BE2C (cell line): ENCODE measurements at regions not wholly inside any gene's neighbourhood (a gene's known extent, or its start where the extent isn't known, plus 50 kb on each side); places are given as distances from the start of the nearest gene placed in this dataset.

Experiments
- DNase-seq: peaks from one replicate; pipeline ENCODE4 v3.0.0-alpha.2; 2020
- H3K27me3 ChIP-seq: fragments of 250-450 bp; sonication (Bioruptor Pico); 2 replicates; pipeline ENCODE4 v1.5.1; 2020; ENCODE audit warnings: mild to moderate bottlenecking
- H3K36me3 ChIP-seq: fragments of 250-450 bp; sonication (Bioruptor Pico); 2 replicates; pipeline ENCODE4 v1.5.1; 2020; ENCODE audit warnings: mild to moderate bottlenecking
- H3K4me1 ChIP-seq: fragments of 250-450 bp; sonication (Bioruptor Pico); 2 replicates; pipeline ENCODE4 v1.5.1; 2020
- H3K4me3 ChIP-seq: 2 replicates; pipeline ENCODE4 v1.5.1; 2011; ENCODE audit warnings: low read depth, low read length
- H3K9me3 ChIP-seq: fragments of 250-450 bp; sonication (Bioruptor Pico); 2 replicates; pipeline ENCODE4 v1.5.1; 2020
- CTCF ChIP-seq: IDR thresholded peaks from 2 replicates; pipeline ENCODE4 v1.5.1; 2012; ENCODE audit warnings: mild to moderate bottlenecking, low read depth, low read length

DNA sequence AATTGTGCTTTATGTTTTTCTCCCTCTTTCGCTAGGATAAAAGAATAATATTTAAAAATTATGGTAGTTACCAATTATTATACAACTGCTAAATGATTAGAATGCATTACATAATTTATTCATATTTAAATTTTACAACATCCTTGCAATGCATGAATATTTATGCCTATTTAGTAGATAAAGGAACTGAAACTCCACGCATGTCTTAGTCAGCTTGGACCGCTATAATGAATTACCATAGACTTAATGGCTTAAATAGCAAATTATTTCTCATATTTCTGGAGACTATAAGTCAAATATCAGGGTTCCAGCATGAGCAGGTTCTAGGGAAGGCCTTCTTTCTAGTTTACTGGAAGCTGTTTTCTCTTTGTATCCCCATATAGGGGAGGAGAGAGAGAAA, 1555.4 kb upstream of the ADGRL3 start:
- Histone ChIP-seq H3K36me3 (no peaks in the 10 kb centered on the region), H3K9me3 (no peaks in the 10 kb centered on the region), H3K4me3 (no peak overlapping the region), H3K4me1 (no peaks in the 10 kb centered on the region), H3K27me3 (no peaks in the 10 kb centered on the region)
- DNase-seq, result no peak
- no peak for TF ChIP-seq CTCF

DNA sequence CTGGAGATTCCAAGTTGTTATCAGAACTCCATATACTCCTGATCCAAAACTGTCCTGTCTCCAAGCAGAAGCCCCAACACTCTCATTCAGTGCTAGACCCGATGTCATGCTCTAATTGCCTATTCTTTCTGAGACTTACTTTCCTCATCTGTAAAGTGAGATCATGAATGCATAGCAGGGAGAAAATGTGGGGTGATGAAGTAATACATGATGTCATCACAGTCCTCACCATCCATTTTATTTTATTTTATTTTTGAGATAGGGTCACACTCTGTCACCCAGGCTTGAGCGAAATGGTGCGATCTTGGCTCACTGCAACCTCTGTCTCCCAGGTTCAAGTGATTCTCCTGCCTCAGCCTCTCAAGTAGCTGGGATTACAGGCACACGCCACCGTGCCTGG, 1554.0 kb upstream of the ADGRL3 start:
- TF ChIP-seq CTCF, result no peak
- H3K4me1 ChIP-seq, result no peaks in the 10 kb centered on the region
- no peaks in the 10 kb centered on the region for H3K36me3 ChIP-seq
- no peaks in the 10 kb centered on the region for H3K9me3 ChIP-seq
- H3K4me3 ChIP-seq, result no peak overlapping the region
- H3K27me3 ChIP-seq, result no peaks in the 10 kb centered on the region
- no peak for DNase-seq

GRCh38 chr4:59647011-59647410, 1553.1 kb upstream of the ADGRL3 start:
- H3K27me3 ChIP-seq, result no peaks in the 10 kb centered on the region
- no peak for DNase-seq
- H3K36me3 ChIP-seq, result no peaks in the 10 kb centered on the region
- no peak for TF ChIP-seq CTCF
- no peaks in the 10 kb centered on the region for H3K4me1 ChIP-seq
- H3K4me3 ChIP-seq, result no peak overlapping the region
- no peaks in the 10 kb centered on the region for H3K9me3 ChIP-seq

GRCh38 chr4:59647500-59647899, 1552.6 kb upstream of the ADGRL3 start:
- Histone ChIP-seq H3K4me3 (no peak overlapping the region), H3K36me3 (no peaks in the 10 kb centered on the region), H3K4me1 (no peaks in the 10 kb centered on the region), H3K9me3 (no peaks in the 10 kb centered on the region), H3K27me3 (no peaks in the 10 kb centered on the region)
- DNase-seq, result no peak
- no peak for TF ChIP-seq CTCF

- DNase-seq, result no peak
- Histone ChIP-seq H3K36me3 (no peaks in the 10 kb centered on the region), H3K27me3 (no peaks in the 10 kb centered on the region), H3K9me3 (peaks cover 2% of the 10 kb centered on the region; the same call in 1 of the 2 replicates), H3K4me3 (no peak overlapping the region), H3K4me1 (no peaks in the 10 kb centered on the region)
- no peak for TF ChIP-seq CTCF
These were observed 1549.3 kb upstream of the ADGRL3 start for GRCh38 chr4:59650861-59651260.

DNA sequence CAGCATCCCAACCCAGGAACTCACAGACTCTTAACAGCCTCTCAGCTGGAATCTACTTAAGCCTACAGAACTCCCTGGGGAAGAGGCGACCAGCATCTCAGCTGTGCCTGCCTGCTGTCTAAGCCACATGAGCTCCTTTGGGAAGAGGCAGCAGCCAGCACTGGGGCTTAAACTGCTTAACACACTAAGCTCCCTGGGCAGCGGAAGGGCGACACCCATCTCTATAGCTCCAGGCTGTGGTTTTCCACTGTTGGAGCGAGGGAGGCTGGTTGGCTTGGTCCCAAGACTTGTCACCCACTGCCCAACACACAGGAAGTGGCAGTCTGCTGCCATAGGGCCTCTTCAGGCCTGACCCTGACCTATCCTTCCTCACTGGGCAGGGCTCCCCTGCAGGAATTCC, 1544.1 kb upstream of the ADGRL3 start:
- no peak for DNase-seq
- Histone ChIP-seq H3K4me3 (no peak overlapping the region), H3K36me3 (no peaks in the 10 kb centered on the region), H3K9me3 (peaks cover 4% of the 10 kb centered on the region; the same call in 1 of the 2 replicates), H3K27me3 (no peaks in the 10 kb centered on the region), H3K4me1 (no peaks in the 10 kb centered on the region)
- TF ChIP-seq CTCF, result no peak
